ENCODE measurements at regions not wholly inside any gene's neighbourhood (a gene's known extent, or its start where the extent isn't known, plus 50 kb on each side); places are given as distances from the start of the nearest gene placed in this dataset.

DNA sequence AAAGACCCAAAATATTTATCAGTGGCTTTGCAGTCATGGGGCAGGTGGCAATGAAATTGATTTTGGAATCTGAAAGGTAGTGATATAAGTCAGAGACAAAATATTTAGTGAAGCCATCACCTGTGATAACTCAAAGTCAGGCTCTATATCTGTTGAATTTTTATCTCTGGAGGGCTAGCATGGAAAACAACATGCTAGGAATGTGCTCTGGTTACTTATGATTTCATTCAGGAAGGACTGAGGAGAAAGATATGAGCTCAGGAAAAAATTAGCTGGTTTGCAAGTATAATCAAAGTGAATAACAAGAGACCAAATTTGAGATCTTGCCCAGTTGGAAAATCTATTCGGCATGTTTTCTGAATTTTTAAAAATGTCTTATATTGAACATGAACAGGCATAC is 364.6 kb upstream of the LRRC7 start:
- no peak overlapping the region for H3K4me3 Mint-ChIP-seq
- no peak for DNase-seq (ENCODE audit: low spot score in 2 of 2, unreplicated experiment in 2 of 2)
- TF ChIP-seq, protein P1, sequence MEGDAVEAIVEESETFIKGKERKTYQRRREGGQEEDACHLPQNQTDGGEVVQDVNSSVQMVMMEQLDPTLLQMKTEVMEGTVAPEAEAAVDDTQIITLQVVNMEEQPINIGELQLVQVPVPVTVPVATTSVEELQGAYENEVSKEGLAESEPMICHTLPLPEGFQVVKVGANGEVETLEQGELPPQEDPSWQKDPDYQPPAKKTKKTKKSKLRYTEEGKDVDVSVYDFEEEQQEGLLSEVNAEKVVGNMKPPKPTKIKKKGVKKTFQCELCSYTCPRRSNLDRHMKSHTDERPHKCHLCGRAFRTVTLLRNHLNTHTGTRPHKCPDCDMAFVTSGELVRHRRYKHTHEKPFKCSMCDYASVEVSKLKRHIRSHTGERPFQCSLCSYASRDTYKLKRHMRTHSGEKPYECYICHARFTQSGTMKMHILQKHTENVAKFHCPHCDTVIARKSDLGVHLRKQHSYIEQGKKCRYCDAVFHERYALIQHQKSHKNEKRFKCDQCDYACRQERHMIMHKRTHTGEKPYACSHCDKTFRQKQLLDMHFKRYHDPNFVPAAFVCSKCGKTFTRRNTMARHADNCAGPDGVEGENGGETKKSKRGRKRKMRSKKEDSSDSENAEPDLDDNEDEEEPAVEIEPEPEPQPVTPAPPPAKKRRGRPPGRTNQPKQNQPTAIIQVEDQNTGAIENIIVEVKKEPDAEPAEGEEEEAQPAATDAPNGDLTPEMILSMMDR (IDR thresholded peaks at IDR 0.05; ENCODE audit: unreplicated experiment) = no peak
- H3K4me1 Mint-ChIP-seq = no peaks in the 10 kb centered on the region
- H3K27me3 Mint-ChIP-seq (ENCODE audit: low read depth) = peaks cover 1% of the 10 kb centered on the region
- no peak overlapping the region for H3K27ac Mint-ChIP-seq
- no peaks in the 10 kb centered on the region for H3K36me3 Mint-ChIP-seq
- peaks cover 14% of the 10 kb centered on the region for H3K9me3 Mint-ChIP-seq

DNA sequence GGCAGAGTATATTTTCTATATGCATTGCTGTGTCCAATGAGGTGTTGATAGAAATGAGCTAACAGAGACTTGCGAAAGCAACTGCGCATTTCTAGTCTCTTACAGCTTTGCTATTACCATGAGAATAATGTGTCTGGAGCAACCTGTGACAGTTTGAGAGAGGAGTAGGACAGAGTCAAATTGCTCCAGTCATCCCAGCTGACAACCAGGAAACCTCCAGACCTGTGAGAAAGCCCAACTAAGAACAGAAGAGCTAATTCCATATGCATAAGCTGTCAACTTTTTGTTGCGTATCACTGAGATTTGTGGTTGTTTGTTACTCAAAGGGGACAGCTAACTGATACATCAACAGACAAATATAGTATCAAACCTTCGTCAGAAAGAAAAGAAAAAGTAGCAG is 354.1 kb upstream of the LRRC7 start:
- Mint-ChIP-seq H3K27me3 (ENCODE audit: low read depth) (no peaks in the 10 kb centered on the region), H3K9me3 (peaks cover 4% of the 10 kb centered on the region), H3K27ac (no peak overlapping the region), H3K4me3 (no peak overlapping the region), H3K4me1 (no peaks in the 10 kb centered on the region), H3K36me3 (no peaks in the 10 kb centered on the region)
- DNase-seq (ENCODE audit: low spot score in 2 of 2, unreplicated experiment in 2 of 2) = no peak
- TF ChIP-seq, protein P1 (IDR thresholded peaks at IDR 0.05; ENCODE audit: unreplicated experiment) = no peak

DNA sequence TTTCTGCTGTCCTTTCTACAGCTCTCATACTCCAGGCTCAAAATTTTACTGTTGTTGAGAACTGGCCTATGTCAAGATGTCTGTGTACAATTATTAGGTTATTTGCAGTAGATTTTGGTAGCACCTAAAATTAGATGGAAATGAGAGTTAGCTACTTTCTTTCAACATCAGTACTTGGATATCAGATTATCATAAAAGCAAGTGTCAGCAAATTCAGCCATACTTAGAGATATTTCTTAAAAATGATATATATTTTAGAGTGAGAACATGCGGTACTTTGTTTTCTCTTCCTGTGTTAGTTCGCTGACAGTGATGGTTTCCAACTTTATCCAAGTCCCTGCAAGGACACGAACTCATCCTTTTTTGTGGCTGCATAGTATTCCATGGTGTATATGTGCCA is 351.8 kb upstream of the LRRC7 start:
- DNase-seq (ENCODE audit: low spot score in 2 of 2, unreplicated experiment in 2 of 2) = no peak
- no peaks in the 10 kb centered on the region for H3K36me3 Mint-ChIP-seq
- no peak overlapping the region for H3K4me3 Mint-ChIP-seq
- no peaks in the 10 kb centered on the region for H3K4me1 Mint-ChIP-seq
- peaks cover 4% of the 10 kb centered on the region for H3K9me3 Mint-ChIP-seq
- no peaks in the 10 kb centered on the region for H3K27me3 Mint-ChIP-seq (ENCODE audit: low read depth)
- no peak overlapping the region for H3K27ac Mint-ChIP-seq
- TF ChIP-seq, protein P1 (IDR thresholded peaks at IDR 0.05; ENCODE audit: unreplicated experiment) = no peak

DNA sequence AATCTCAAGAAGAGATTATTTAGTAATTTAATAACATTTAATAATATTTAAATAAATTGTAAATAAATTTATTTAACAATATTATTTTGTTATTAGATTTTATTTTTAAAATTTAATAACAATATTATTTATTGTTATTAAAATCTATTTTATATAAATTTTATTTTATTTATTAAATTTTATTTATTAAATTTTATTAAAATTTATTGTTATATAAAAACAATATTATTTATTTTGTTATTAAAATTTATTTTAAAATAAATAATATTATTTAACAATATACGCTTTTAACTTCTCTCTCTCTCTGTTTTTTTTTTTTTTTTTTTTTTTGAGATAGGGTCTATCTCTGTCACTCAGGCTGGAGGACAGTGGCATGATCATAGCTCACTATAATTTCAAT is 347.1 kb upstream of the LRRC7 start:
- Mint-ChIP-seq H3K27ac (no peak overlapping the region), H3K4me1 (no peaks in the 10 kb centered on the region), H3K4me3 (no peak overlapping the region), H3K36me3 (no peaks in the 10 kb centered on the region), H3K27me3 (ENCODE audit: low read depth) (no peaks in the 10 kb centered on the region), H3K9me3 (peaks cover 4% of the 10 kb centered on the region)
- TF ChIP-seq, protein P1 (IDR thresholded peaks at IDR 0.05; ENCODE audit: unreplicated experiment) = no peak
- no peak for DNase-seq (ENCODE audit: low spot score in 2 of 2, unreplicated experiment in 2 of 2)

DNA sequence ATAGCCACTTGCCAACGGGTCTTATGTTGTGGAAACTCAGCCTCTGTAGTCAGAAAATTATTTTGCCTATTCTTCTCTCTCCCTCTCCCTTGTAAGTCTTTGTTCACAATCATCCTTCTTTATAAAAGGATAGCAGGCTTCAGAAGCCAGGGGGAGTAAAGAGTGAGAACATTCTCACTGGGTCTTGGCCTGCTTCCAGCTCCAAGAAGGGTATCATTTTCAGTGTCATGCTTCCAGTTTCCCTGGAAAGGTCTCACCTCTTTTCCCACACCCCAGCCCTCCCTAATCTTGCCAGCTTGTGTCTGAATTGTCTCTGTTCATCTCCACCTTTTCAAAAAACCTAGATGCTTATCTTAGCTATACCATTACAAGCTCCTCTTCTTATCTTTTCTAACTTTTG is 346.2 kb upstream of the LRRC7 start:
- TF ChIP-seq, protein P1 (IDR thresholded peaks at IDR 0.05; ENCODE audit: unreplicated experiment) = no peak
- H3K4me3 Mint-ChIP-seq = no peak overlapping the region
- H3K4me1 Mint-ChIP-seq = no peaks in the 10 kb centered on the region
- no peaks in the 10 kb centered on the region for H3K36me3 Mint-ChIP-seq
- no peak for DNase-seq (ENCODE audit: low spot score in 2 of 2, unreplicated experiment in 2 of 2)
- H3K27me3 Mint-ChIP-seq (ENCODE audit: low read depth) = no peaks in the 10 kb centered on the region
- no peak overlapping the region for H3K27ac Mint-ChIP-seq
- H3K9me3 Mint-ChIP-seq = no peaks in the 10 kb centered on the region

DNA sequence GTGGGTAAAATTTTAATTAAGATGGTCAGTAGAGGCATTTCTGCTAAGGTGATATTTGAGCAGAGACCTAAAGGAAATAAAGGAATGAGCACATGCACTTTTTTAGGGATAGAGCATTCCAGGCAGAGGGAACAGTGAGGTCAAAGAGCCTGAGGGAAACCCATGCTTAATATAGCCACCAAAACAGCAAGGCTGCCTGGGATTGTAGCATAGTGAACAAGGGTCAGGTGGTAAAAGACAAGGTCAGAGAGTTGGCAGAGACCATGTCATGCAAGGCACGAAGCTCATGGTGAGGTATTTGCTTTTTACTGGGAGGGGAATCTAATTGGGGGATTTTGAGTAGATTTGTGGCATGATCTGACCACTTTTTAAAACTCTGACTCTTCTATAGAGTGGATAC is 344.6 kb upstream of the LRRC7 start:
- Mint-ChIP-seq H3K4me1 (no peaks in the 10 kb centered on the region), H3K4me3 (no peak overlapping the region), H3K36me3 (no peaks in the 10 kb centered on the region), H3K27ac (no peak overlapping the region), H3K9me3 (no peaks in the 10 kb centered on the region), H3K27me3 (ENCODE audit: low read depth) (no peaks in the 10 kb centered on the region)
- TF ChIP-seq, protein P1 (IDR thresholded peaks at IDR 0.05; ENCODE audit: unreplicated experiment) = no peak
- no peak for DNase-seq (ENCODE audit: low spot score in 2 of 2, unreplicated experiment in 2 of 2)

Measured in mesothelial cell of epicardium (in vitro differentiated cells).